Neural cell (in vitro differentiated cells): ENCODE measurements at regions not wholly inside any gene's neighbourhood (a gene's known extent, or its start where the extent isn't known, plus 50 kb on each side); places are given as distances from the start of the nearest gene placed in this dataset.

Source experiments
- H2AFZ ChIP-seq: fragments of 200-600, 300-800 bp; sonication (generic), shearing (Covaris generic); 2 replicates; pipeline ENCODE4 v1.6.0; 2014; ENCODE audit warnings: low read depth, mild to moderate bottlenecking, antibody characterized with exemption, low read length, moderate library complexity
- H3F3A ChIP-seq: fragments of 200-600 bp; shearing (Covaris generic); 2 replicates; pipeline ENCODE4 v1.6.1; 2016; ENCODE audit warnings: mild to moderate bottlenecking, moderate library complexity, mixed read lengths, antibody characterized with exemption, low read length; ENCODE audit not compliant: insufficient read depth, poor library complexity, severe bottlenecking
- H3K27ac ChIP-seq: fragments of 200-600, 300-800 bp; sonication (generic), shearing (Covaris generic); 2 replicates; pipeline ENCODE4 v1.5.1; 2014; ENCODE audit warnings: mild to moderate bottlenecking, low read length, moderate library complexity
- H3K27me3 ChIP-seq: fragments of 300-800, 200-600 bp; sonication (generic), shearing (Covaris generic); 2 replicates; pipeline ENCODE4 v1.6.0; 2014; ENCODE audit warnings: mild to moderate bottlenecking, low read depth, low read length, moderate library complexity; ENCODE audit not compliant: insufficient read depth
- H3K36me3 ChIP-seq: fragments of 300-800, 200-600 bp; sonication (generic), shearing (Covaris generic); 2 replicates; pipeline ENCODE4 v1.5.1; 2014; ENCODE audit warnings: mild to moderate bottlenecking, antibody characterized with exemption, low read length, moderate library complexity; ENCODE audit not compliant: insufficient read depth
- H3K4me2 ChIP-seq: fragments of 300-800, 200-600 bp; sonication (generic), shearing (Covaris generic); 2 replicates; pipeline ENCODE4 v1.6.0; 2014; ENCODE audit warnings: mild to moderate bottlenecking, low read length
- H3K4me3 ChIP-seq: fragments of 300-800, 200-600 bp; sonication (generic), shearing (Covaris generic); 2 replicates; pipeline ENCODE4 v1.5.1; 2014; ENCODE audit warnings: mild to moderate bottlenecking, low read length, moderate library complexity
- H3K79me2 ChIP-seq: fragments of 200-600 bp; shearing (Covaris generic); replicated peaks from 2 replicates; pipeline ENCODE4 v1.6.0; 2014; ENCODE audit warnings: mild to moderate bottlenecking, low read length, moderate library complexity; ENCODE audit not compliant: insufficient read depth
- H3K9ac ChIP-seq: fragments of 300-800, 200-600 bp; sonication (generic), shearing (Covaris generic); 2 replicates; pipeline ENCODE4 v1.6.1; 2016; ENCODE audit warnings: mild to moderate bottlenecking, low read length, mixed read lengths
- H3K9me2 ChIP-seq: fragments of 200-600 bp; shearing (Covaris generic); 2 replicates; pipeline ENCODE4 v1.6.1; 2016; ENCODE audit warnings: mild to moderate bottlenecking, low read length, mixed read lengths; ENCODE audit not compliant: insufficient read depth
- H3K9me3 ChIP-seq: fragments of 200-600, 300-800 bp; sonication (generic), shearing (Covaris generic); 2 replicates; pipeline ENCODE4 v1.6.1; 2016; ENCODE audit warnings: mild to moderate bottlenecking, mixed run types, low read length, moderate library complexity, mixed read lengths
- H4K20me1 ChIP-seq: fragments of 200-600 bp; shearing (Covaris generic); 2 replicates; pipeline ENCODE4 v1.6.1; 2016; ENCODE audit warnings: mild to moderate bottlenecking, mixed run types; ENCODE audit not compliant: insufficient read depth
- EP300 ChIP-seq: fragments of 450-650 bp; conservative IDR thresholded peaks from 2 replicates; pipeline ENCODE4 v1.6.1; 2014; ENCODE audit warnings: antibody characterized with exemption, mild to moderate bottlenecking, moderate library complexity; ENCODE audit not compliant: poor library complexity, severe bottlenecking
- EZH2 ChIP-seq: fragments of 200-600, 300-800 bp; shearing (Covaris generic), sonication (generic); IDR thresholded peaks from 2 replicates; pipeline ENCODE4 v1.6.1; 2014; ENCODE audit warnings: antibody characterized with exemption, low read length, borderline replicate concordance, mild to moderate bottlenecking; ENCODE audit not compliant: insufficient read depth, poor library complexity, severe bottlenecking
- MXI1 ChIP-seq: fragments of 450-650 bp; conservative IDR thresholded peaks from 2 replicates; pipeline ENCODE4 v1.6.1; 2014; ENCODE audit warnings: antibody characterized with exemption, mild to moderate bottlenecking; ENCODE audit not compliant: poor library complexity, severe bottlenecking
- POLR2AphosphoS5 ChIP-seq: IDR thresholded peaks from 2 replicates; pipeline ENCODE4 v1.6.1; 2012
- RAD21 ChIP-seq: fragments of 450-650 bp; conservative IDR thresholded peaks from 2 replicates; pipeline ENCODE4 v1.6.1; 2014; ENCODE audit warnings: antibody characterized with exemption, mild to moderate bottlenecking, moderate library complexity
- SMC3 ChIP-seq: fragments of 450-650 bp; conservative IDR thresholded peaks from 2 replicates; pipeline ENCODE4 v1.6.1; 2014; ENCODE audit warnings: antibody characterized with exemption, mild to moderate bottlenecking, moderate library complexity; ENCODE audit not compliant: poor library complexity
- TAF1 ChIP-seq: IDR thresholded peaks from 2 replicates; pipeline ENCODE4 v1.6.1; 2012; ENCODE audit warnings: low read depth
- TF ChIP-seq, protein P1 (sequence below): IDR thresholded peaks from 2 replicates; pipeline ENCODE4 v1.6.1; 2012; ENCODE audit warnings: borderline replicate concordance
- TF ChIP-seq, protein P2 (sequence below): fragments of 450-650 bp; IDR thresholded peaks from 2 replicates; pipeline ENCODE4 v1.5.1; 2014; ENCODE audit warnings: antibody characterized with exemption, mild to moderate bottlenecking, moderate library complexity; ENCODE audit not compliant: poor library complexity, severe bottlenecking

DNA sequence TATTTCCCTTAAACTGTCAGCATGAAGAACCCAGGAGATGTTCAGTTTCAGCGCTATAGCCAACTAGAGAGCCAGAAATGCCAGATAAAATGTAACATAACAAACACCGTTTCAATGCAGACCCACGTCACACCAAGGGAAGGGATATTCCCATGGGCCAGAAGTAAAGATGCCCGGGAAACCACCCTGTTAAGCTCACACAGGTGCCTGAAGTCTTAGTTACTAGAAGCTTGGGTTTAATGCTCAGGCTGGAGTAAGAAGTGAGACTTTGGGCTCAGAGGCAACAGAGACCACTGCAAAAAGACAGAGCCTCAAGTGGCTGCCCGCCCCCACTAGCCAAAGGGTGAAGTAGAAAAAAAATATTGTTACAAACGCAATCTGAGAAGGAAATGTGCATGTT is 52.3 kb downstream of the SYNE3 start:
- Histone ChIP-seq H3K9me3 (no peaks in the 10 kb centered on the region), H3K27me3 (no peaks in the 10 kb centered on the region), H3K9me2 (no peaks in the 10 kb centered on the region), H3K27ac (no peak overlapping the region), H3F3A (no peaks in the 10 kb centered on the region), H2AFZ (no peak overlapping the region), H4K20me1 (no peaks in the 10 kb centered on the region), H3K36me3 (no peaks in the 10 kb centered on the region), H3K4me2 (no peak overlapping the region), H3K9ac (no peak overlapping the region), H3K79me2 (no peaks in the 10 kb centered on the region), H3K4me3 (no peak overlapping the region)
- no peak for TF ChIP-seq EP300
- no peak for TF ChIP-seq SMC3
- TF ChIP-seq, protein P1, sequence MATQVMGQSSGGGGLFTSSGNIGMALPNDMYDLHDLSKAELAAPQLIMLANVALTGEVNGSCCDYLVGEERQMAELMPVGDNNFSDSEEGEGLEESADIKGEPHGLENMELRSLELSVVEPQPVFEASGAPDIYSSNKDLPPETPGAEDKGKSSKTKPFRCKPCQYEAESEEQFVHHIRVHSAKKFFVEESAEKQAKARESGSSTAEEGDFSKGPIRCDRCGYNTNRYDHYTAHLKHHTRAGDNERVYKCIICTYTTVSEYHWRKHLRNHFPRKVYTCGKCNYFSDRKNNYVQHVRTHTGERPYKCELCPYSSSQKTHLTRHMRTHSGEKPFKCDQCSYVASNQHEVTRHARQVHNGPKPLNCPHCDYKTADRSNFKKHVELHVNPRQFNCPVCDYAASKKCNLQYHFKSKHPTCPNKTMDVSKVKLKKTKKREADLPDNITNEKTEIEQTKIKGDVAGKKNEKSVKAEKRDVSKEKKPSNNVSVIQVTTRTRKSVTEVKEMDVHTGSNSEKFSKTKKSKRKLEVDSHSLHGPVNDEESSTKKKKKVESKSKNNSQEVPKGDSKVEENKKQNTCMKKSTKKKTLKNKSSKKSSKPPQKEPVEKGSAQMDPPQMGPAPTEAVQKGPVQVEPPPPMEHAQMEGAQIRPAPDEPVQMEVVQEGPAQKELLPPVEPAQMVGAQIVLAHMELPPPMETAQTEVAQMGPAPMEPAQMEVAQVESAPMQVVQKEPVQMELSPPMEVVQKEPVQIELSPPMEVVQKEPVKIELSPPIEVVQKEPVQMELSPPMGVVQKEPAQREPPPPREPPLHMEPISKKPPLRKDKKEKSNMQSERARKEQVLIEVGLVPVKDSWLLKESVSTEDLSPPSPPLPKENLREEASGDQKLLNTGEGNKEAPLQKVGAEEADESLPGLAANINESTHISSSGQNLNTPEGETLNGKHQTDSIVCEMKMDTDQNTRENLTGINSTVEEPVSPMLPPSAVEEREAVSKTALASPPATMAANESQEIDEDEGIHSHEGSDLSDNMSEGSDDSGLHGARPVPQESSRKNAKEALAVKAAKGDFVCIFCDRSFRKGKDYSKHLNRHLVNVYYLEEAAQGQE = no peak
- TF ChIP-seq TAF1 = no peak
- TF ChIP-seq EZH2 = no peak
- no peak for TF ChIP-seq MXI1
- TF ChIP-seq RAD21 = no peak
- no peak for TF ChIP-seq POLR2AphosphoS5
- TF ChIP-seq, protein P2, sequence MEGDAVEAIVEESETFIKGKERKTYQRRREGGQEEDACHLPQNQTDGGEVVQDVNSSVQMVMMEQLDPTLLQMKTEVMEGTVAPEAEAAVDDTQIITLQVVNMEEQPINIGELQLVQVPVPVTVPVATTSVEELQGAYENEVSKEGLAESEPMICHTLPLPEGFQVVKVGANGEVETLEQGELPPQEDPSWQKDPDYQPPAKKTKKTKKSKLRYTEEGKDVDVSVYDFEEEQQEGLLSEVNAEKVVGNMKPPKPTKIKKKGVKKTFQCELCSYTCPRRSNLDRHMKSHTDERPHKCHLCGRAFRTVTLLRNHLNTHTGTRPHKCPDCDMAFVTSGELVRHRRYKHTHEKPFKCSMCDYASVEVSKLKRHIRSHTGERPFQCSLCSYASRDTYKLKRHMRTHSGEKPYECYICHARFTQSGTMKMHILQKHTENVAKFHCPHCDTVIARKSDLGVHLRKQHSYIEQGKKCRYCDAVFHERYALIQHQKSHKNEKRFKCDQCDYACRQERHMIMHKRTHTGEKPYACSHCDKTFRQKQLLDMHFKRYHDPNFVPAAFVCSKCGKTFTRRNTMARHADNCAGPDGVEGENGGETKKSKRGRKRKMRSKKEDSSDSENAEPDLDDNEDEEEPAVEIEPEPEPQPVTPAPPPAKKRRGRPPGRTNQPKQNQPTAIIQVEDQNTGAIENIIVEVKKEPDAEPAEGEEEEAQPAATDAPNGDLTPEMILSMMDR = no peak

DNA sequence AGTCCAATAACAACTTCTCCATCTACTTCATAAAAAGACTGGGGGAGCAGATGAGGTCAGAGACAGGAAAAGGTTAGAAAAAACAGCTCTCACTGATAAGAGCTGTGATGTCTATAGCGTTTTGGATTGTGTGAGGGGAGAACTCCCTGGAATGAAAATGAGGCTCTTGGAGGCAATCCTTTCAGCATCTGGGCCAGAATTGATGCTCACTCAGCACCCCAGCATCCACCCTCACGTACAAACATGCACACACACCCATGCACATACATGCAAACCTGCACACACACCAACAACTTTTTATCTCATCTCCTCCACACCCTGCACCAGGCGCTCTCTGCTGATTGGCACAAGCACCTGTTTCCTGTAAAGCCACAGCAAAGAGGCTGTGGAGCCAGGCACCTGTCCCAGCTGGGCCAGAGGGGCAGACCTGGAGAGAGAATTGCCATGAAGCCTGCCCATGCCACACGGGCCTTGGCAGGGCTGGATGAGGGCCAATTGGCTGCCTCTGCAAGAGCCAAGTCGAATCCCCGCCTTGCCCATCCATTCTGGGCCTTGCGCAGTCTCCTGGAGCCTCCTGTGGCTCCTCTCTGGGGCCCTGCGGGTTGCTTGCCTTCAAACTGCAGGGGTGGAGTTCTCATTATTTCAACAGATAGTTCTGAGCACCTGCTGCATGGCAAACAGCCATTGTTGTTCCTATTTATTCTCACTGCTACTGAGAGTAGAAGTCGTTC is 53.1 kb downstream of the SYNE3 start:
- Histone ChIP-seq H3K27ac (no peak overlapping the region), H3K9me2 (no peaks in the 10 kb centered on the region)

More for the DNA sequence above, 53.1 kb downstream of the SYNE3 start:
- H3K4me2 ChIP-seq = no peak overlapping the region
- no peak overlapping the region for H3K4me3 ChIP-seq
- no peaks in the 10 kb centered on the region for H3F3A ChIP-seq
- H4K20me1 ChIP-seq = no peaks in the 10 kb centered on the region
- TF ChIP-seq, protein P1 = no peak
- no peak for TF ChIP-seq EZH2
- TF ChIP-seq MXI1 = no peak
- TF ChIP-seq, protein P2 = no peak
- TF ChIP-seq RAD21 = no peak
- no peak for TF ChIP-seq TAF1
- TF ChIP-seq SMC3 = no peak
- no peak for TF ChIP-seq POLR2AphosphoS5
- TF ChIP-seq EP300 = no peak
- H3K79me2 ChIP-seq = no peaks in the 10 kb centered on the region
- H2AFZ ChIP-seq = no peak overlapping the region
- H3K9ac ChIP-seq = no peak overlapping the region
- H3K36me3 ChIP-seq = no peaks in the 10 kb centered on the region
- H3K27me3 ChIP-seq = no peaks in the 10 kb centered on the region
- H3K9me3 ChIP-seq = no peaks in the 10 kb centered on the region
